ENCODE measurements at regions not wholly inside any gene's neighbourhood (a gene's known extent, or its start where the extent isn't known, plus 50 kb on each side); places are given as distances from the start of the nearest gene placed in this dataset.
"Not testable (repeated sequence)": the region's sequence is repeated elsewhere in the genome, so short reads cannot be mapped to it uniquely, and the experiment has no call there.

DNA sequence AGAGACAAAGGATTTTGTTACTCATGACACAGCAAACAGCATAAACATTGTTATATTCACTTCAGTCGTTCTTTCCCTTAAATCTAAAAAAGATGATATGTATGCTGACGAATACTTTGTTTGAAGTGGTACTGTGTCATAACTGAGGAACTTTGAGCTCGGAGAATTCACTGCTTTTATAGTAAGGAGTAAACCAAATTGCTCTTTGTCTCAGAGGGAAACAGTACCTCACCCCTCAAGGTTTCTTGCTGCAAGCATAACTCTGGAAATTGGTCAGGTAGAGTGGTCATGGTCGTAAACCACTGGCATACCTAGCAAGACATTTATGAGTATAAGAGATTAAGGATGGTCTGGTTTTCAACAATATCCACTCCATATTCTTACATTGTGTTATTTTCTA lies 160.2 kb upstream of the OR4E1 start:
- no peak for DNase-seq (ENCODE audit: low read depth in 2 of 2)

DNA sequence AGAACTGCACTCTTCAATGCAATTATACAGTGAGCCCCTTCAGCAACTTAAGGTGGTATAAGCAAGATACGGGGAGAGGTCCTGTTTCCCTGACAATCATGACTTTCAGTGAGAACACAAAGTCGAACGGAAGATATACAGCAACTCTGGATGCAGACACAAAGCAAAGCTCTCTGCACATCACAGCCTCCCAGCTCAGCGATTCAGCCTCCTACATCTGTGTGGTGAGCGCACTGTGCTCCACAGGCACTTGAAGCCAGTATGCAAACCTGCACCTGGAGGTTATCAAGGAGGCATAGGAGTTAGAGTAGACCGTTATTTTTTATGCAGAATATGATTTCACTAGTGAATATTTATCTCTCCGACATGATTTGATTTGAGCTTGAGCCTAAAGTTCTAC lies 152.2 kb upstream of the OR4E1 start:
- no peak for DNase-seq (ENCODE audit: low read depth in 2 of 2)

- peak in 1 of 2 donors; percentile 22 for DNase-seq (ENCODE audit: low read depth in 2 of 2)
Observed at GRCh38 chr14:21825149-21825743, 151.6 kb upstream of the OR4E1 start.

DNA sequence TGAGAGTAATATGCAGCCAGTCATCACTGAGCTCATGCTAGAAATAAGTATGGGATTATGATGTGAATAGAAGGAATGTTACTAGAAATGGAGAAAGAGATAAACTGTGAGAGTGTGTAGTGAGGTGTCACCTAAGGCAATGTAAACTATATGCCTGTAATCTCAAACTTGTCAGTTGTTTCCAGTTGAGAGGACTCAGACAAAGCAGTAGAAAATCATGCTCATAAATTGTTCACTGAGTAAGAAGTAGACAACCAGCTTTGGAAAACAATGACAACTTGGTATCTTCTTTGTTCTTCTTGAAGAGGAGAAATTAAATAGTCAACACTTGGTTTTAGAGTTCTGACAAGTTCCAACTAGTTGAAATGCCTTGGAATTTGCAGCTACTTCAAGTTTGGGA lies 148.5 kb upstream of the OR4E1 start:
- DNase-seq (ENCODE audit: low read depth in 2 of 2), result no peak

DNA sequence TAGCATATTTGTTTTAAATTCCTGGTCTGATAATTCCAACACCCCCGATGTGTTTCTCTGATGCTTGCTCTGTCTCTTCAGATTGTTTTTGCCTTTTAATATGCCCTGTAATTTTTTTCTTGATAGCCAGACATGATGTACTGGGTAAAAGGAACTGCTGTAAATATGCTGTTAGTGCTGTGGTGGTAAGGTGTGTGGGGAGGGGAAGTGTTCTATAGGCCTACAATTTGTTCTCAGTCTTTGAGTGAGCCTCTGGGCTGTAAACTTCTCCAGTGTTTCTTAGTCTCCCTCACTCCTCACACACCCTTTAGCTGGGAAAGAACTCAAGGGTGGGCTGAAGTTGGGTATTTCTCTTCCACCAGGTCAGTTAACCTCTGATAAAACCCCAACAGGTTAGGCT lies 147.0 kb upstream of the OR4E1 start:
- no peak for DNase-seq (ENCODE audit: low read depth in 2 of 2)

- not testable (repeated sequence) for DNase-seq (ENCODE audit: low read depth in 2 of 2)
Observed at GRCh38 chr14:21819891-21820290, 146.3 kb upstream of the OR4E1 start.

- not testable (repeated sequence) for DNase-seq (ENCODE audit: low read depth in 2 of 2)
Observed at GRCh38 chr14:21817010-21817409, 143.4 kb upstream of the OR4E1 start.

GRCh38 chr14:21807975-21808374 lies 134.4 kb upstream of the OR4E1 start:
- DNase-seq (ENCODE audit: low read depth in 2 of 2), result no peak

- no peak for DNase-seq (ENCODE audit: low read depth in 2 of 2)
Observed at GRCh38 chr14:21804981-21805380, 131.4 kb upstream of the OR4E1 start.

DNA sequence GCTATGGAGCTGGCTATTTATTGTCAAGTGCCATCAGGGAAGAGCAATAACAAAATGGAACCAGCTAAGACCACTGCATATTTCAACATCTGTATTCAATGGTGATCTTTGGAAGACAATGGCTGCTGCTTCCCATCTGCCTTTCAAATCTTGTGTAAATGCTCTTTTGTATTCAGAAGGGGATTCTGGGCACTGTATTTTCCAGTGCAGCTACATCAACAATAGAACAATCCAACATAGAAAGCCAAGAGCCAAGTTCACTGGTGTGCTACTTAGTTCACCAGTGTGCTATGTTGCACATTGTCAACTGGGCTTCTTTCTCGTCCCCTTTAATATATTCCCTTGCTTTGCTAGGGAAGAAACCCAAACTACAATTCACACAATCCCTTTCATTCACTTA lies 128.8 kb upstream of the OR4E1 start:
- no peak for DNase-seq (ENCODE audit: low read depth in 2 of 2)

DNA sequence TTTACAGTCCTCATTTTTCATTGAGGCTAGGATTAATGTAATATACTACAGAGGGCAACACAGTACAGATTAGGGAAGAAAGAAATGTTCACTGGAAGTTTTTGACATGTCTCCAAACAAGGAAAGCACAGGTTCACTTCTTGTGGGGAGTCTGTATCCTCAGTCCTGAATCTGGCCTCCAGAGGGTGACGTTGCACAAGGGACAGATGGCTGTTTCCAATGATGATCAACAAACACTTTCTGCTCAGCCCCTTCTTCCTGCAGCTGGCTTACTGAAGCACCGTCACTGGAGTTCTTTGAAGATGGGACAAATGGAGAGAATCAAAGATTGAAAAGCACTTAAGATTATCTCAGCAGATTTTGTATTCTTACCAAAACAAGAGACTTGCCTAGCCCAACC lies 123.3 kb upstream of the OR4E1 start:
- no peak for DNase-seq (ENCODE audit: low read depth in 2 of 2)

DNA sequence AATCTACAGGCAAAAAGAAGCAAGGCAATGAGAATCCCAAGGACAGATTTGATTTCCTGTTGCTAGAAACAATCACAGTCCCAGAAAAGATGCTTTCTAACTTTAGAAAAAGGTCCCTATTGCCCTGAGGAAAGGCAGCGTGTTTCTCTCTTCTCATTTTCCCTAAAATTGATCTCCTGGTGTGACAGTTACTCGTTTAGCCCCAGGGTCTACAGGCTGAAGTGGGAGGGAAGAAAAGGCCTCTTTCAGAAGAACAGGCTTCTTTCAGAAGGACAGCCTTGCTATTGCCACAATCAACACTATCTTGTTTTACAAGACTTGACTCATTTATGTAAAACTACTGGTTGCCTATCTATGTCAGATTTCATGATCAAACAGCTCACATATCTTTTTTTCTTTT lies 121.8 kb upstream of the OR4E1 start:
- no peak for DNase-seq (ENCODE audit: low read depth in 2 of 2)

- DNase-seq (ENCODE audit: low read depth in 2 of 2), result no peak
Observed at GRCh38 chr14:21791749-21792148, 118.1 kb upstream of the OR4E1 start.

- DNase-seq (ENCODE audit: low read depth in 2 of 2), result not testable (repeated sequence)
Observed at GRCh38 chr14:21788687-21789086, 115.1 kb upstream of the OR4E1 start.

DNA sequence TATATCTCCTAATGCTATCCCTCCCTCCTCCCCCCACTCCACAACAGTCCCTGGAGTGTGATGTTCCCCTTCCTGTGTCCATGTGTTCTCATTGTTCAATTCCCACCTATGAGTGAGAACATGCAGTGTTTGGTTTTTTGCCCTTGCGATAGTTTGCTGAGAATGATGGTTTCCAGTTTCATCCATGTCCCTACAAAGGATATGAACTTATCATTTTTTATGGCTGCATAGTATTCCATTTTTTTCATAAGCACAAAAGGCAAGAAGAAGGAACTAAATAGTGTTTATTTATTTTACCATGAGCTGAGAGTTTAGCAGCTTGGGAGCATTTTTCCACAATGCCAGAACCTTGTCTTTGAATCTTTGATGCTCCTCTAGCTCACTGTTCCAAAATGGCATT lies 113.6 kb upstream of the OR4E1 start:
- DNase-seq (ENCODE audit: low read depth in 2 of 2), result not testable (repeated sequence)

DNA sequence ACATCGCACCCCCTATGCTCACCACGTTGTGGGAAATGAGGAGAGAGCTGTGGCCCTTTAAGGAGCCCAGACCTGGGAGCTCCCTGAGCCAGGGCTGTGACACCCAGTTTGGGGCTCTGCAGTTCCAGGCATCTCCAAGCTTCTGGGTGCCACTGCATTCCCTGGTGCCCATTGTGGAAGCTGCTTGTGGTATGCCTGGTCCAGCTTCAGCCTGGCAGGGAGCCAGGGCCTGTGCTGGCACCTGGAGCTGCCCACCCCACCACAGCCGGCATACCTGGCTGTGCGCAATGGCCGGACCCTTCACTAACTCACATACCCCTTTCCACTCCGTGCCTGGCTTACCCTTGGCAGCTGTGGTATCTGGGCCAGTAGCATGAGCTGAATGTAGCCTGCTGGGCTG lies 107.9 kb upstream of the OR4E1 start:
- DNase-seq (ENCODE audit: low read depth in 2 of 2), result no peak

DNA sequence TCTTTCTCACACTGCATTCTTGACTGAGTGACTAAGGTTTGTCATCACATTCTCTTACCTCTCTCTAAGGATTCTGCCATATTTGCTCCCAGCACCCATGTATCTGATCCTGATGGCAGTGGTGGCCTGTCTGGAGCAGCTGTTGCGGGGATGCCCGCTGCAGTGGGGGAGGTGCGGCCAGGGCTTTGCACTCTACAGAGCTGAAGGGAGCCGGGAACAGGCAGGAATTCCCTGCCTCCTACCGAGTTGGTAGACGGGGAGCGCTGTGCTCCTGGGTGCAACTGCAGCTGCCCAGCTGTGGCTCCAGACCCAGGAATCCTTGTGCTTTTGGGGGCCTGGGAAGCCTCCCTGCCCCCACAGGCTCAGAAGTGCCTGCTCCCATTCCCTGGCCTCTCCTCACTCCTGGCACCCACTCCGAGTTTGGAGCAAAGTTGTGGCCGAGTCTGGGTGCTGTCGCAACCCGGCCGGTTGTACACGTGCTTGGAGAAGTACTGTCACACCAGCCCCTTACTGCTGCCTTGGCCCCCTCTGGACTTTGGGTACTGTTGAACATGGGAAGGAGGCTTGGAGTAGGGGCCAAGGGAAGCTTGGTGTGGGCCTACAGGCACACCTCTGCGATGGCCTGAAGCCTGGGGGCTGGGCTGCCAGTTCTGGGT lies 106.9 kb upstream of the OR4E1 start:
- DNase-seq (ENCODE audit: low read depth in 2 of 2), result no peak

GRCh38 chr14:21771671-21772070 lies 98.1 kb upstream of the OR4E1 start:
- DNase-seq (ENCODE audit: low read depth in 2 of 2), result no peak

DNA sequence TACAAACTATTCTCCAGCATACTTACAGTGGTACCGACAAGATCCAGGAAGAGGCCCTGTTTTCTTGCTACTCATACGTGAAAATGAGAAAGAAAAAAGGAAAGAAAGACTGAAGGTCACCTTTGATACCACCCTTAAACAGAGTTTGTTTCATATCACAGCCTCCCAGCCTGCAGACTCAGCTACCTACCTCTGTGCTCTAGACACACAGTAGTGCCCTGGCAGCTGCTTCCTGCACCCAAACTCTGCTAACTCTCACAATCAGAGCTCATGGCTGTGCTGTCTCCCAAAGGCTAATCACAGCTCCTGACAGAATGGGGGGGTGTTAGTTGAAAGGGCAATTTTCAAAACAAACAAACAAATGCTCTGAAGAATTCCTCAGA lies 95.2 kb upstream of the OR4E1 start:
- no peak for DNase-seq (ENCODE audit: low read depth in 2 of 2)

DNA sequence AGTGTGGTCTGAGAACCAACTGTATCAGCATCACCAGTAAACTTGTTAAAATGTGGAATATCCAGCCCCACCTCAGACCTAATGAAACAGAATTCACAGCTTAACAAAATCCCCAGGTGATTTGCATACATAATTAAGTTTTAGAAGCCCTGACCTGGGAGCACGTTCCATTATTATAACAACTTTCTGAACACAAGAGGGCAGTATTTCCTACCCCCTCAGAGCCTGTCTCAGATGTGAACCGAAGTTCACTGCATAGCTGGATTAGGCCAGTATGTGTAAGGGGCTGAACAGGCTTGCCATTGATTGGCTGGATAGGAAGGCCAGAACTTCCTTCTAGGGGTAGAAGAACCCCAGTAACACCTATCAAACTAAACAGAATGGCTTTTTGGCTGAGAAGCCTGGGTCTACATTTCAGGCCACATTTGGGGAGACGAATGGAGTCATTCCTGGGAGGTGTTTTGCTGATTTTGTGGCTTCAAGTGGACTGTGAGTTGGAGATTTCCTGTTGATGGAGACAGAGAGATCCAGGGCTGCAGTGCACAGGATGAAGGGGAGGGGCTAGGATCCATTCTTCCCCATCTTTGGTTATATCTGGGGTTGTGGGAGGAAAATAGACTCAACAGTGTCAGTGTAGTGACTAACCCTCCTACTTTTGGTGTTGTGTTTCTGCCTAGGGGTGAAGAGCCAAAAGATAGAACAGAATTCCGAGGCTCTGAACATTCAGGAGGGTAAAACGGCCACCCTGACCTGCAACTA lies 94.7 kb upstream of the OR4E1 start:
- no peak for DNase-seq (ENCODE audit: low read depth in 2 of 2)

- DNase-seq (ENCODE audit: low read depth in 2 of 2), result not testable (repeated sequence)
Observed at GRCh38 chr14:21760360-21760759, 86.7 kb upstream of the OR4E1 start.

- DNase-seq (ENCODE audit: low read depth in 2 of 2), result no peak
Observed at GRCh38 chr14:21749306-21749868, 75.8 kb upstream of the OR4E1 start.

- peak in 1 of 2 donors; percentile 26 for DNase-seq (ENCODE audit: low read depth in 2 of 2)
Observed at GRCh38 chr14:21748869-21749303, 75.3 kb upstream of the OR4E1 start.

All from stimulated activated CD8-positive, alpha-beta memory T cell treated with anti-CD3 and anti-CD28 coated beads, Interleukin-2, amount 100 ng/mL, for 48 hours (primary cell).